Lower lobe of right lung (tissue), 2 donors: ENCODE measurements at regions not wholly inside any gene's neighbourhood (a gene's known extent, or its start where the extent isn't known, plus 50 kb on each side); places are given as distances from the start of the nearest gene placed in this dataset.
A peak's percentile ranks its signal among the peaks of the same experiment; 100 is the strongest.

Source experiments
- ATAC-seq, 2 donors: fragments of 200-7000 bp; cut with Tn5 transposase; one replicate each; pipeline ENCODE4 v1.9.1; 2020 to 2022; ENCODE audit warnings: mild to moderate bottlenecking in 2 of 2, moderate library complexity in 2 of 2
- DNase-seq: peaks from one replicate; pipeline ENCODE4 v3.0.0-alpha.2; 2020
- H3K27ac ChIP-seq: fragments of 200-600 bp; one replicate; pipeline ENCODE4 v1.8.0; 2022
- H3K27me3 ChIP-seq: fragments of 200-600 bp; one replicate; pipeline ENCODE4 v1.8.0; 2022; ENCODE audit warnings: low read depth
- H3K36me3 ChIP-seq: fragments of 200-600 bp; one replicate; pipeline ENCODE4 v1.8.0; 2022; ENCODE audit warnings: mild to moderate bottlenecking
- H3K4me1 ChIP-seq: fragments of 200-600 bp; one replicate; pipeline ENCODE4 v1.8.0; 2022
- H3K4me3 ChIP-seq: fragments of 200-600 bp; one replicate; pipeline ENCODE4 v1.8.0; 2022; ENCODE audit warnings: mild to moderate bottlenecking
- H3K9me3 ChIP-seq: fragments of 200-600 bp; one replicate; pipeline ENCODE4 v1.8.0; 2022
- intact Hi-C: fragments of 100-400 bp; cut with DNase I; formaldehyde crosslinking; loops from one replicate; pipeline ENCODE4 v1.11.0; 2022
- TF ChIP-seq, protein P1 (sequence below): fragments of 200-600 bp; IDR thresholded peaks from one replicate; pipeline ENCODE4 v1.8.0; 2022; ENCODE audit warnings: antibody characterized with exemption, mild to moderate bottlenecking
- donor health status: DM: no; HTN: yes; CAD: no; lungs with severe emphysema.

DNA sequence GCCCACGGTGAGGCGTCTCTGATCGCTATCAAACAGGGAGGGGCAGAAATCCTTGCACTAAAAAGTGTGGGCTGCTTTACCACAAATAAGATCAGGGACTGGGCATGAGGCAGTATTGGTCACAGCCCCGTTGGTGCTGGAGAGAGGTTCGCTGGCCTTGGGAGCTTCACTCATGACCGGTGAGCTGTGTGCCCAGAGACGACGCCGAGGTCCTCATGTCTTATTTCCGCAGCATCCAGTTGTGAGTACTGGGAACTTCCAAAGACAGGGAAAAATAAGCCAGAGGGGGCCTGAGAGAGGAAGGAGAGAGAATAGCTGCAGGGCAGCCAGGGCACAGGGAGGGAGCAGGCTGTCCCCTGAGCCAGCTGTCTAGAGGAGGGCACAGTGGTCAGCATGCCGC is 154.2 kb upstream of the PRKCQ start:
- Histone ChIP-seq H3K4me1 (peaks cover 11% of the 10 kb centered on the region), H3K36me3 (no peaks in the 10 kb centered on the region), H3K4me3 (no peak overlapping the region), H3K9me3 (no peaks in the 10 kb centered on the region), H3K27me3 (peaks cover 3% of the 10 kb centered on the region), H3K27ac (no peak overlapping the region)
- ATAC-seq (peak in 1 of 2 donors; percentile 23), DNase-seq (no peak)
- TF ChIP-seq, protein P1, sequence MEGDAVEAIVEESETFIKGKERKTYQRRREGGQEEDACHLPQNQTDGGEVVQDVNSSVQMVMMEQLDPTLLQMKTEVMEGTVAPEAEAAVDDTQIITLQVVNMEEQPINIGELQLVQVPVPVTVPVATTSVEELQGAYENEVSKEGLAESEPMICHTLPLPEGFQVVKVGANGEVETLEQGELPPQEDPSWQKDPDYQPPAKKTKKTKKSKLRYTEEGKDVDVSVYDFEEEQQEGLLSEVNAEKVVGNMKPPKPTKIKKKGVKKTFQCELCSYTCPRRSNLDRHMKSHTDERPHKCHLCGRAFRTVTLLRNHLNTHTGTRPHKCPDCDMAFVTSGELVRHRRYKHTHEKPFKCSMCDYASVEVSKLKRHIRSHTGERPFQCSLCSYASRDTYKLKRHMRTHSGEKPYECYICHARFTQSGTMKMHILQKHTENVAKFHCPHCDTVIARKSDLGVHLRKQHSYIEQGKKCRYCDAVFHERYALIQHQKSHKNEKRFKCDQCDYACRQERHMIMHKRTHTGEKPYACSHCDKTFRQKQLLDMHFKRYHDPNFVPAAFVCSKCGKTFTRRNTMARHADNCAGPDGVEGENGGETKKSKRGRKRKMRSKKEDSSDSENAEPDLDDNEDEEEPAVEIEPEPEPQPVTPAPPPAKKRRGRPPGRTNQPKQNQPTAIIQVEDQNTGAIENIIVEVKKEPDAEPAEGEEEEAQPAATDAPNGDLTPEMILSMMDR = no peak
- intact Hi-C loops = no loop called here

DNA sequence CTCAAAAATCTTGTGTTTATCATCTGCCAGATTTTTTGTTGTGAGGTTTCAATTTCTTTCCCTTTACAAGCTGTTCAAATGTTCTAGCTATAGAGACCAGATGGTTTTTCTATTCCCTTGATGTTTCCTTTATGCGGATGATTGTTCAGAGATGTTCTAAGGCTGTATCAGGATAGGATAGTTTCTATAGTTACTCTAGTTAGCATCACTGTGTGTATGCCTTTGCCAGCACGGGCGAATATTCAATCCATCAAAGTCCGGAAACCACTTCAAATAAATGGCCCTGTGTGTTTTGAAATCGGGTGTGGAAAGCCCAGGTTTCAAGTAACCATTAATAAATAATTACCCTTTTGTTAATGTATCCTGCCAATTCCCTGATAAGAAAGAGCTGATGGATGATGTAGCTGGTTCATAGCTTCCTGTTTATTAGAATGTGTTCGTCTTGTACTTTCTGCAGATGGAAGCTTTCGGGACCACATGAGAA is 149.8 kb upstream of the PRKCQ start:
- Histone ChIP-seq H3K27me3 (peaks cover 3% of the 10 kb centered on the region), H3K4me3 (no peak overlapping the region), H3K36me3 (no peaks in the 10 kb centered on the region), H3K9me3 (no peaks in the 10 kb centered on the region), H3K27ac (no peak overlapping the region), H3K4me1 (no peaks in the 10 kb centered on the region)
- no peak for ATAC-seq
- intact Hi-C loops = no loop called here
- TF ChIP-seq, protein P1 = no peak
- DNase-seq = no peak

DNA sequence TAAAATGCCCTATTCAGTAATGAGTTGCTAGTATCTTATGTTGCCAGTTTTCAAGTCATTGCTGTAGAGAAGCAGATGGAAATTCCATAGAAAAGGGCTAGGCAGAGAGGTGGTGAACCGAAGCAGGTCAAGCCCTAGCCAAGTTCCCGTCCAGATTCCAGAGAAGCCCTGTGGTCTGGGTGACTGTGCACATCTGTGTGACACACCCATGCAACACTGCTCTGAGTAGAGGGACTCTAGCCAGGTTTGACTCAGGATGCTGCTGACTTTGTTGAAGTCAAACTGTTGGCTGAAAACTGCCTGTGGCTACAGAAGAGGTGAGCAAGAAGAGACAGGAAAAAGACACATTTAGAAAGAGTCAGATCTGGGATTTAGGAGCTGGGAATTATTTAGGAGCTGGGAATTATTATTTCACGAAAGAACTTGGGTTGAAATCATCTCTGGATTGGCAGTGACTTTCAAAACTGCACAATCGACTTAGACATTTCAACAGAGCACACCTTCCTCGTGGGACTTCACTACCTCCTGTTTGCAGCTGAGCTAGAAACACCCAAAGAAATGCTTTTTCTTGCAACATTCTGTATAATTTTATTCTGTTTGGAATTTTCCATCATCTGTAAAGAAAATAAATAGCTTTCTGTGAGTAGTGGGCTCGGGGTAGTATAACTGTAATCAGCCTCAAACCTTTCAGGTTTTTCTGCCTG is 149.1 kb upstream of the PRKCQ start:
- H3K4me3 ChIP-seq = no peak overlapping the region
- TF ChIP-seq, protein P1 = no peak
- ATAC-seq (no peak), DNase-seq (no peak)
- no peak overlapping the region for H3K27ac ChIP-seq
- no peaks in the 10 kb centered on the region for H3K27me3 ChIP-seq
- no peaks in the 10 kb centered on the region for H3K4me1 ChIP-seq
- H3K9me3 ChIP-seq = no peaks in the 10 kb centered on the region
- intact Hi-C loops = no loop called here
- no peaks in the 10 kb centered on the region for H3K36me3 ChIP-seq

DNA sequence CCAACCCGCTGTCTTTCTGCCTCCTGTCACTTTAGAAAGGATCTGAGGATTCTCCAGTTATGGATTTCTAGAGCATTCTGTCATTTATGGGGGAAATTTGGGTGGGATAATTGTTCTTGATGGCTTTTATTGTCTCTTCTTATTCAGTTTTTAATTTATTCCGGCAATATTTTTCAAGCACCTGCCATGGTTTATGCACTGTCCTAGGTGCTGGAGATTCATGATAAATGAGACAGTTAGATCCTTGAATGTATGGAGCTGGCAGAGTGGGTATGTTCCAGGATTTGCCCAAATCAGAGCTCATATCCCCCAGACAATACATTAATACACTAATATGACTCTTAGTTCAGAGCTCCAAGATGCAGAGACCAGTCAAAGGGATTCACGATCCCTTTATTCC is 146.8 kb upstream of the PRKCQ start:
- TF ChIP-seq, protein P1 = no peak
- intact Hi-C loops = no loop called here
- H3K9me3 ChIP-seq = no peaks in the 10 kb centered on the region
- no peaks in the 10 kb centered on the region for H3K4me1 ChIP-seq
- DNase-seq (no peak), ATAC-seq (no peak)
- H3K36me3 ChIP-seq = no peaks in the 10 kb centered on the region
- H3K27me3 ChIP-seq = no peaks in the 10 kb centered on the region
- H3K27ac ChIP-seq = no peak overlapping the region
- H3K4me3 ChIP-seq = no peak overlapping the region

DNA sequence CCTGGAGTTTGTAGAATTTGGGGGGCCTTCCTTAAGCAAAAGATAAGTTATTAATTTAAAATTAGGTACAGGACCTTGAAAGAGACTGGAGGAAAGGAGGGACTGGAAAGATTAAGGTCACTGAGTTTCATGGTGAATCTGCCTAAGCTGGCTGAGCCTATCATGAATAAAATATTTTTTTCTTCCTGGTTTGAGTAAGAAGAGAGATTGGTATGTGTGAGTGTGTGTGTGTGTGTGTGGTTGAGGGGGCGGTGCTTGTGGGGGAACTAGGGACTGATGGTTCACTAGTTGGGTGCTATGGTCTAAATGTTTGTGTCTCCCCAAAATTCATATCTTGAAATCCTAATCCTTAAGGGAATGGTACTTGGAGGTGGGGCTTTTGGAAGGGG is 142.5 kb upstream of the PRKCQ start:
- Histone ChIP-seq H3K9me3 (no peaks in the 10 kb centered on the region), H3K4me1 (no peaks in the 10 kb centered on the region), H3K4me3 (no peak overlapping the region), H3K27me3 (no peaks in the 10 kb centered on the region), H3K36me3 (no peaks in the 10 kb centered on the region), H3K27ac (no peak overlapping the region)
- TF ChIP-seq, protein P1 = no peak
- DNase-seq = no peak
- intact Hi-C loops = no loop called here
- ATAC-seq = no peak
